ENCODE measurements at regions not wholly inside any gene's neighbourhood (a gene's known extent, or its start where the extent isn't known, plus 50 kb on each side); places are given as distances from the start of the nearest gene placed in this dataset.

DNA sequence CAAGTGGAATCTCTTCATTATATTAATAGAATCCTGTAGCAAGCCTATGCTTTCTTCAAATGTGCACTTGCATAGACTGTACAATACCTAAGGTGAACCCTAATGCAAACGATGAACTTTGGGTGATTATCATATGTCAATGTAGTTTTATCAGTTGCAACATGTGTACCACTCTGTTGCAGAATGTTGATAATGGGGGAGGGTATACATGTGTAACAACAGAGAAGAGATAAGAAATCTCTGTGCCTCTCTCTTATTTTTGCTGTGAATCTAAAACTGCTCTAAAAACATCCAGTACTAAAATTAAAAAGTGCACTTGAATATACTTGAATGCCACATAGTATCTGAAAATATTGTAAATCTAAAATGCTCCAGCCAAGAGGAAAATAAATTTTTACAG, 820.8 kb upstream of the MIR17HG start:
- TF ChIP-seq, protein P1, sequence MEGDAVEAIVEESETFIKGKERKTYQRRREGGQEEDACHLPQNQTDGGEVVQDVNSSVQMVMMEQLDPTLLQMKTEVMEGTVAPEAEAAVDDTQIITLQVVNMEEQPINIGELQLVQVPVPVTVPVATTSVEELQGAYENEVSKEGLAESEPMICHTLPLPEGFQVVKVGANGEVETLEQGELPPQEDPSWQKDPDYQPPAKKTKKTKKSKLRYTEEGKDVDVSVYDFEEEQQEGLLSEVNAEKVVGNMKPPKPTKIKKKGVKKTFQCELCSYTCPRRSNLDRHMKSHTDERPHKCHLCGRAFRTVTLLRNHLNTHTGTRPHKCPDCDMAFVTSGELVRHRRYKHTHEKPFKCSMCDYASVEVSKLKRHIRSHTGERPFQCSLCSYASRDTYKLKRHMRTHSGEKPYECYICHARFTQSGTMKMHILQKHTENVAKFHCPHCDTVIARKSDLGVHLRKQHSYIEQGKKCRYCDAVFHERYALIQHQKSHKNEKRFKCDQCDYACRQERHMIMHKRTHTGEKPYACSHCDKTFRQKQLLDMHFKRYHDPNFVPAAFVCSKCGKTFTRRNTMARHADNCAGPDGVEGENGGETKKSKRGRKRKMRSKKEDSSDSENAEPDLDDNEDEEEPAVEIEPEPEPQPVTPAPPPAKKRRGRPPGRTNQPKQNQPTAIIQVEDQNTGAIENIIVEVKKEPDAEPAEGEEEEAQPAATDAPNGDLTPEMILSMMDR (IDR thresholded peaks at IDR 0.05), result no peak
- no peak for TF ChIP-seq POLR2A (IDR thresholded peaks at IDR 0.05)
